Panc1 (cell line): ENCODE measurements at regions not wholly inside any gene's neighbourhood (a gene's known extent, or its start where the extent isn't known, plus 50 kb on each side); places are given as distances from the start of the nearest gene placed in this dataset.

Experiments used
- ATAC-seq: fragments of 200-7000 bp; cut with Tn5 transposase; 2 replicates; pipeline ENCODE4 v1.9.1; 2020; ENCODE audit warnings: mild to moderate bottlenecking, moderate library complexity
- BruUV-seq: library from RNA; stranded (reverse); fragments of 400-500 nt; replicated peaks from 2 replicates; lab custom pipeline; 2021; lab: Mats Ljungman, UMichigan
- CTCF ChIA-PET: fragments of 300-600 bp; sonication (Branson Sonifier 250); formaldehyde crosslinking; loops from one replicate; lab custom pipeline; 2022; ENCODE audit warnings: antibody characterized with exemption; lab: Charles Lee
- POLR2A ChIA-PET: fragments of 300-600 bp; sonication (Branson Sonifier 250); formaldehyde crosslinking; loops from one replicate; lab custom pipeline; 2022; ENCODE audit warnings: antibody characterized with exemption; lab: Charles Lee
- DNase-seq: peaks from one replicate; pipeline ENCODE4 v3.0.0-alpha.2; 2010; ENCODE audit warnings: low read depth, low spot score
- H3K27ac ChIP-seq: 2 replicates; pipeline ENCODE4 v1.5.1; 2011; ENCODE audit warnings: mild to moderate bottlenecking, low read length, inconsistent platforms
- H3K27me3 ChIP-seq: fragments of 200-500 bp; sonication (Bioruptor generic); 2 replicates; pipeline ENCODE4 v1.6.0; 2014; ENCODE audit warnings: low read length, inconsistent platforms; ENCODE audit not compliant: control insufficient read depth, insufficient read depth
- H3K36me3 ChIP-seq: fragments of 200-500 bp; sonication (Bioruptor generic); 2 replicates; pipeline ENCODE4 v1.5.1; 2014; ENCODE audit warnings: inconsistent platforms, mild to moderate bottlenecking, low read length, moderate library complexity; ENCODE audit not compliant: control insufficient read depth, insufficient read depth
- H3K4me1 ChIP-seq: 2 replicates; pipeline ENCODE4 v1.5.1; 2011; ENCODE audit warnings: inconsistent platforms, mild to moderate bottlenecking, low read length, moderate library complexity; ENCODE audit not compliant: control insufficient read depth, insufficient read depth
- H3K4me3 ChIP-seq, 2 experiments: 2 replicates each; pipeline ENCODE4 v1.5.1; 2011 to 2012; ENCODE audit warnings: low read depth in 2 of 2, low read length in 2 of 2, mild to moderate bottlenecking in 2 of 2, inconsistent platforms in 1 of 2, moderate library complexity in 1 of 2
- H3K9me3 ChIP-seq: fragments of 200-500 bp; sonication (Bioruptor generic); 2 replicates; pipeline ENCODE4 v1.5.1; 2014; ENCODE audit warnings: low read depth, mild to moderate bottlenecking, inconsistent platforms, low read length, moderate library complexity; ENCODE audit not compliant: control insufficient read depth, insufficient read depth
- POLR2AphosphoS5 ChIP-seq: IDR thresholded peaks from 2 replicates; pipeline ENCODE4 v1.6.1; 2012; ENCODE audit warnings: mild to moderate bottlenecking, low read depth, low read length, moderate library complexity
- REST ChIP-seq, 2 experiments: IDR thresholded peaks; 2 replicates each; pipeline ENCODE4 v1.6.1; 2011 to 2012; ENCODE audit warnings: low read depth in 2 of 2, control low read depth in 1 of 2, low read length in 1 of 2, mild to moderate bottlenecking in 1 of 2, moderate library complexity in 1 of 2; ENCODE audit not compliant: insufficient read depth in 1 of 2
- SIN3A ChIP-seq: IDR thresholded peaks from 2 replicates; pipeline ENCODE4 v1.6.1; 2012; ENCODE audit warnings: low read depth, mild to moderate bottlenecking, low read length, moderate library complexity, borderline replicate concordance; ENCODE audit not compliant: insufficient read depth
- TCF7L2 ChIP-seq: IDR thresholded peaks from 2 replicates; pipeline ENCODE4 v1.6.1; 2011; ENCODE audit warnings: mild to moderate bottlenecking, low read depth, low read length, inconsistent platforms
- in situ Hi-C: cut with HindIII; loops from 2 replicates; pipeline ENCODE4 v1.10.0; 2016; ENCODE audit warnings: low sequenced_read_pairs, low pct_unique_long_range_greater_than_20kb
- intact Hi-C: fragments of 100-400 bp; cut with micrococcal nuclease; formaldehyde crosslinking; loops from one replicate; pipeline ENCODE4 v1.10.0; 2022; ENCODE audit not compliant: unreplicated experiment
- TF ChIP-seq, protein P1 (sequence below): fragments of 450-650 bp; IDR thresholded peaks from 2 replicates; pipeline ENCODE4 v1.5.1; 2017; ENCODE audit warnings: mild to moderate bottlenecking

- H3K27ac ChIP-seq: no peak overlapping the region
- TF ChIP-seq POLR2AphosphoS5: no peak
- TF ChIP-seq TCF7L2: no peak
- TF ChIP-seq REST (IDR thresholded peaks at IDR 0.05; ENCODE audit: insufficient read depth in 1 of 2, low read depth in 2 of 2, low read length in 1 of 2): no peak
- no peak for TF ChIP-seq SIN3A
- TF ChIP-seq, protein P1, sequence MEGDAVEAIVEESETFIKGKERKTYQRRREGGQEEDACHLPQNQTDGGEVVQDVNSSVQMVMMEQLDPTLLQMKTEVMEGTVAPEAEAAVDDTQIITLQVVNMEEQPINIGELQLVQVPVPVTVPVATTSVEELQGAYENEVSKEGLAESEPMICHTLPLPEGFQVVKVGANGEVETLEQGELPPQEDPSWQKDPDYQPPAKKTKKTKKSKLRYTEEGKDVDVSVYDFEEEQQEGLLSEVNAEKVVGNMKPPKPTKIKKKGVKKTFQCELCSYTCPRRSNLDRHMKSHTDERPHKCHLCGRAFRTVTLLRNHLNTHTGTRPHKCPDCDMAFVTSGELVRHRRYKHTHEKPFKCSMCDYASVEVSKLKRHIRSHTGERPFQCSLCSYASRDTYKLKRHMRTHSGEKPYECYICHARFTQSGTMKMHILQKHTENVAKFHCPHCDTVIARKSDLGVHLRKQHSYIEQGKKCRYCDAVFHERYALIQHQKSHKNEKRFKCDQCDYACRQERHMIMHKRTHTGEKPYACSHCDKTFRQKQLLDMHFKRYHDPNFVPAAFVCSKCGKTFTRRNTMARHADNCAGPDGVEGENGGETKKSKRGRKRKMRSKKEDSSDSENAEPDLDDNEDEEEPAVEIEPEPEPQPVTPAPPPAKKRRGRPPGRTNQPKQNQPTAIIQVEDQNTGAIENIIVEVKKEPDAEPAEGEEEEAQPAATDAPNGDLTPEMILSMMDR: no peak
- intact Hi-C loops: no loop called here
- H3K4me1 ChIP-seq: no peaks in the 10 kb centered on the region
- POLR2A ChIA-PET: no interaction called here
- ATAC-seq: no peak
- CTCF ChIA-PET: no interaction called here
- in situ Hi-C loops: no loop called here
- no peak for DNase-seq
- H3K9me3 ChIP-seq: no peaks in the 10 kb centered on the region; the same call in 1 of the 2 replicates
- BruUV-seq: no TSS peak
- no peaks in the 10 kb centered on the region for H3K27me3 ChIP-seq
- H3K4me3 ChIP-seq: no peak overlapping the region
- H3K36me3 ChIP-seq: no peaks in the 10 kb centered on the region
Measured at GRCh38 chr16:72715267-72715666, 332.7 kb downstream of the ZFHX3 start.

- TF ChIP-seq SIN3A (no peak), POLR2AphosphoS5 (no peak), TCF7L2 (no peak), REST (IDR thresholded peaks at IDR 0.05; ENCODE audit: insufficient read depth in 1 of 2, low read depth in 2 of 2, low read length in 1 of 2) (no peak)
- TF ChIP-seq, protein P1: no peak
- DNase-seq: no peak
- H3K9me3 ChIP-seq: no peaks in the 10 kb centered on the region; the same call in 1 of the 2 replicates
- H3K27me3 ChIP-seq: no peaks in the 10 kb centered on the region
- no peak overlapping the region for H3K4me3 ChIP-seq
- H3K4me1 ChIP-seq: no peaks in the 10 kb centered on the region
- ATAC-seq: no peak
- POLR2A ChIA-PET: no interaction called here
- H3K27ac ChIP-seq: no peak overlapping the region
- intact Hi-C loops: no loop called here
- in situ Hi-C loops: no loop called here
- no peaks in the 10 kb centered on the region for H3K36me3 ChIP-seq
- BruUV-seq: no TSS peak
- CTCF ChIA-PET: no interaction called here
Measured at GRCh38 chr16:72711823-72712222, 336.1 kb downstream of the ZFHX3 start.
